Activated naive CD4-positive, alpha-beta T cell treated with anti-CD3 and anti-CD28 coated beads for 36 hours (primary cell): ENCODE measurements at regions not wholly inside any gene's neighbourhood (a gene's known extent, or its start where the extent isn't known, plus 50 kb on each side); places are given as distances from the start of the nearest gene placed in this dataset.

Experiments
- CTCF ChIA-PET: fragments of 350-600 bp; sonication (Branson Sonifier 250); formaldehyde crosslinking; loops from one replicate; lab custom pipeline; 2021; ENCODE audit warnings: antibody characterized with exemption; lab: Charles Lee
- DNase-seq: peaks from one replicate; pipeline ENCODE4 v3.0.0-alpha.2; 2020
- H3K27ac Mint-ChIP-seq: one replicate; pipeline ENCODE4 v1.8.0; 2021; ENCODE audit warnings: mild to moderate bottlenecking, mixed read lengths
- H3K27me3 Mint-ChIP-seq: one replicate; pipeline ENCODE4 v1.8.0; 2021; ENCODE audit warnings: low read depth, mixed read lengths
- H3K36me3 Mint-ChIP-seq: one replicate; pipeline ENCODE4 v1.8.0; 2021; ENCODE audit warnings: low read depth, mixed read lengths
- H3K4me1 Mint-ChIP-seq: one replicate; pipeline ENCODE4 v1.8.0; 2021; ENCODE audit warnings: low read depth, mixed read lengths
- H3K4me3 Mint-ChIP-seq: one replicate; pipeline ENCODE4 v1.8.0; 2021; ENCODE audit warnings: mild to moderate bottlenecking, moderate library complexity, mixed read lengths
- H3K9me3 Mint-ChIP-seq: one replicate; pipeline ENCODE4 v1.8.0; 2021; ENCODE audit warnings: mixed read lengths
- intact Hi-C: fragments of 100-400 bp; cut with micrococcal nuclease; formaldehyde crosslinking; loops from one replicate; pipeline ENCODE4 v1.15.1; 2023

GRCh38 chr4:184937745-184938144, 80.5 kb upstream of the HELT start:
- H3K9me3 Mint-ChIP-seq: no peaks in the 10 kb centered on the region
- H3K36me3 Mint-ChIP-seq: no peaks in the 10 kb centered on the region
- H3K4me3 Mint-ChIP-seq: no peak overlapping the region
- CTCF ChIA-PET: interaction anchor here (1.3 kb wide), 1 partner anchor 68 kb away, joined by 3 read pairs; no protein-coding TSS in a partner anchor
- H3K27ac Mint-ChIP-seq: no peak overlapping the region
- no peak for DNase-seq
- H3K27me3 Mint-ChIP-seq: no peaks in the 10 kb centered on the region
- H3K4me1 Mint-ChIP-seq: no peaks in the 10 kb centered on the region
- intact Hi-C loops: no loop called here

- Mint-ChIP-seq H3K36me3 (no peaks in the 10 kb centered on the region), H3K9me3 (no peaks in the 10 kb centered on the region), H3K27ac (no peak overlapping the region), H3K27me3 (no peaks in the 10 kb centered on the region), H3K4me1 (no peaks in the 10 kb centered on the region), H3K4me3 (no peak overlapping the region)
- intact Hi-C loops: no loop called here
- DNase-seq: no peak
- CTCF ChIA-PET: no interaction called here
Observed at GRCh38 chr4:184938871-184939270, 79.4 kb upstream of the HELT start.

GRCh38 chr4:184939978-184940377, 78.3 kb upstream of the HELT start:
- intact Hi-C loops: no loop called here
- CTCF ChIA-PET: interaction anchor here (0.7 kb wide), 1 partner anchor 144 kb away, joined by 3 read pairs; no protein-coding TSS in a partner anchor
- no peak overlapping the region for H3K27ac Mint-ChIP-seq
- no peaks in the 10 kb centered on the region for H3K36me3 Mint-ChIP-seq
- no peaks in the 10 kb centered on the region for H3K27me3 Mint-ChIP-seq
- H3K4me1 Mint-ChIP-seq: no peaks in the 10 kb centered on the region
- no peak for DNase-seq
- H3K4me3 Mint-ChIP-seq: no peak overlapping the region
- no peaks in the 10 kb centered on the region for H3K9me3 Mint-ChIP-seq

- H3K27me3 Mint-ChIP-seq: no peaks in the 10 kb centered on the region
- CTCF ChIA-PET: interaction anchor here (0.7 kb wide), 1 partner anchor 143 kb away, joined by 3 read pairs; no protein-coding TSS in a partner anchor
- no peak for DNase-seq
- H3K9me3 Mint-ChIP-seq: no peaks in the 10 kb centered on the region
- H3K4me3 Mint-ChIP-seq: no peak overlapping the region
- intact Hi-C loops: no loop called here
- H3K4me1 Mint-ChIP-seq: no peaks in the 10 kb centered on the region
- H3K27ac Mint-ChIP-seq: no peak overlapping the region
- H3K36me3 Mint-ChIP-seq: no peaks in the 10 kb centered on the region
Observed at GRCh38 chr4:184940500-184940899, 77.8 kb upstream of the HELT start.

GRCh38 chr4:184941671-184942418, 76.4 kb upstream of the HELT start:
- CTCF ChIA-PET: no interaction called here
- H3K27me3 Mint-ChIP-seq: no peaks in the 10 kb centered on the region
- no peak overlapping the region for H3K4me3 Mint-ChIP-seq
- no peaks in the 10 kb centered on the region for H3K36me3 Mint-ChIP-seq
- no peak overlapping the region for H3K27ac Mint-ChIP-seq
- no peaks in the 10 kb centered on the region for H3K4me1 Mint-ChIP-seq
- no peak for DNase-seq
- no peaks in the 10 kb centered on the region for H3K9me3 Mint-ChIP-seq
- intact Hi-C loops: no loop called here

- H3K27me3 Mint-ChIP-seq: no peaks in the 10 kb centered on the region
- no peaks in the 10 kb centered on the region for H3K36me3 Mint-ChIP-seq
- no peak overlapping the region for H3K27ac Mint-ChIP-seq
- CTCF ChIA-PET: no interaction called here
- intact Hi-C loops: no loop called here
- no peak for DNase-seq
- H3K4me1 Mint-ChIP-seq: no peaks in the 10 kb centered on the region
- H3K4me3 Mint-ChIP-seq: no peak overlapping the region
- no peaks in the 10 kb centered on the region for H3K9me3 Mint-ChIP-seq
Observed at GRCh38 chr4:184942444-184943425, 75.6 kb upstream of the HELT start.

- no peaks in the 10 kb centered on the region for H3K9me3 Mint-ChIP-seq
- intact Hi-C loops: no loop called here
- no peak overlapping the region for H3K4me3 Mint-ChIP-seq
- H3K36me3 Mint-ChIP-seq: no peaks in the 10 kb centered on the region
- no peak overlapping the region for H3K27ac Mint-ChIP-seq
- H3K4me1 Mint-ChIP-seq: no peaks in the 10 kb centered on the region
- DNase-seq: no peak
- CTCF ChIA-PET: no interaction called here
- H3K27me3 Mint-ChIP-seq: peaks cover 4% of the 10 kb centered on the region
Observed at GRCh38 chr4:184949020-184949419, 69.3 kb upstream of the HELT start.

GRCh38 chr4:184950117-184950830, 68.0 kb upstream of the HELT start:
- DNase-seq: no peak
- Mint-ChIP-seq H3K36me3 (no peaks in the 10 kb centered on the region), H3K27me3 (peaks cover 4% of the 10 kb centered on the region), H3K27ac (no peak overlapping the region), H3K4me3 (no peak overlapping the region), H3K9me3 (no peaks in the 10 kb centered on the region), H3K4me1 (no peaks in the 10 kb centered on the region)
- CTCF ChIA-PET: no interaction called here
- intact Hi-C loops: no loop called here

GRCh38 chr4:184950926-184951325, 67.4 kb upstream of the HELT start:
- H3K27me3 Mint-ChIP-seq: peaks cover 4% of the 10 kb centered on the region
- DNase-seq: no peak
- intact Hi-C loops: no loop called here

GRCh38 chr4:184951668-184952160, 66.6 kb upstream of the HELT start:
- CTCF ChIA-PET: no interaction called here
- Mint-ChIP-seq H3K27me3 (peaks cover 4% of the 10 kb centered on the region), H3K36me3 (no peaks in the 10 kb centered on the region), H3K4me3 (no peak overlapping the region), H3K4me1 (no peaks in the 10 kb centered on the region), H3K27ac (no peak overlapping the region), H3K9me3 (no peaks in the 10 kb centered on the region)
- intact Hi-C loops: no loop called here
- no peak for DNase-seq

More at GRCh38 chr4:184950926-184951325, 67.4 kb upstream of the HELT start:
- Mint-ChIP-seq H3K4me3 (no peak overlapping the region), H3K36me3 (no peaks in the 10 kb centered on the region), H3K27ac (no peak overlapping the region), H3K4me1 (no peaks in the 10 kb centered on the region), H3K9me3 (no peaks in the 10 kb centered on the region)
- CTCF ChIA-PET: no interaction called here

- H3K9me3 Mint-ChIP-seq: no peaks in the 10 kb centered on the region
- no peak overlapping the region for H3K4me3 Mint-ChIP-seq
- CTCF ChIA-PET: no interaction called here
- intact Hi-C loops: no loop called here
- H3K36me3 Mint-ChIP-seq: no peaks in the 10 kb centered on the region
- no peak overlapping the region for H3K27ac Mint-ChIP-seq
- DNase-seq: no peak
- H3K27me3 Mint-ChIP-seq: peaks cover 4% of the 10 kb centered on the region
- H3K4me1 Mint-ChIP-seq: no peaks in the 10 kb centered on the region
Observed at GRCh38 chr4:184952522-184952921, 65.8 kb upstream of the HELT start.

GRCh38 chr4:184953421-184953945, 64.8 kb upstream of the HELT start:
- peaks cover 4% of the 10 kb centered on the region for H3K27me3 Mint-ChIP-seq
- H3K27ac Mint-ChIP-seq: no peak overlapping the region

More at GRCh38 chr4:184953421-184953945, 64.8 kb upstream of the HELT start:
- Mint-ChIP-seq H3K4me3 (no peak overlapping the region), H3K36me3 (no peaks in the 10 kb centered on the region), H3K4me1 (no peaks in the 10 kb centered on the region), H3K9me3 (no peaks in the 10 kb centered on the region)
- intact Hi-C loops: no loop called here
- CTCF ChIA-PET: no interaction called here
- DNase-seq: no peak
